HUES64 (cell line): ENCODE measurements at regions not wholly inside any gene's neighbourhood (a gene's known extent, or its start where the extent isn't known, plus 50 kb on each side); places are given as distances from the start of the nearest gene placed in this dataset.
"Not testable (repeated sequence)": the region's sequence is repeated elsewhere in the genome, so short reads cannot be mapped to it uniquely, and the experiment has no call there.

Source experiments
- H3K27ac ChIP-seq: 2 replicates; pipeline ENCODE4 v1.7.0; 2013; ENCODE audit warnings: low read depth, low read length, inconsistent platforms
- H3K27me3 ChIP-seq: 2 replicates; pipeline ENCODE4 v1.6.1; 2013; ENCODE audit warnings: mild to moderate bottlenecking, low read length; ENCODE audit not compliant: insufficient read depth
- H3K36me3 ChIP-seq: 2 replicates; pipeline ENCODE4 v1.6.1; 2013; ENCODE audit warnings: mild to moderate bottlenecking, low read length; ENCODE audit not compliant: insufficient read depth
- H3K4me1 ChIP-seq: 2 replicates; pipeline ENCODE4 v1.6.1; 2013; ENCODE audit warnings: mild to moderate bottlenecking, low read length, moderate library complexity; ENCODE audit not compliant: insufficient read depth
- H3K4me3 ChIP-seq: 2 replicates; pipeline ENCODE4 v1.5.1; 2013; ENCODE audit warnings: mild to moderate bottlenecking, low read length, moderate library complexity
- H3K9ac ChIP-seq: 2 replicates; pipeline ENCODE4 v1.6.1; 2013; ENCODE audit warnings: mild to moderate bottlenecking, low read depth, low read length
- H3K9me3 ChIP-seq: 2 replicates; pipeline ENCODE4 v1.6.1; 2013; ENCODE audit warnings: low read depth, low read length; ENCODE audit not compliant: insufficient read depth
- WGBS: fragments of 150-250, 120-280 bp; methylation state at CpG from one replicate; pipeline ENCODE4 v1.1.7; 2013; ENCODE audit warnings: missing lambda C conversion rate; 5-methylcytosine and 5-hydroxymethylcytosine counted together

DNA sequence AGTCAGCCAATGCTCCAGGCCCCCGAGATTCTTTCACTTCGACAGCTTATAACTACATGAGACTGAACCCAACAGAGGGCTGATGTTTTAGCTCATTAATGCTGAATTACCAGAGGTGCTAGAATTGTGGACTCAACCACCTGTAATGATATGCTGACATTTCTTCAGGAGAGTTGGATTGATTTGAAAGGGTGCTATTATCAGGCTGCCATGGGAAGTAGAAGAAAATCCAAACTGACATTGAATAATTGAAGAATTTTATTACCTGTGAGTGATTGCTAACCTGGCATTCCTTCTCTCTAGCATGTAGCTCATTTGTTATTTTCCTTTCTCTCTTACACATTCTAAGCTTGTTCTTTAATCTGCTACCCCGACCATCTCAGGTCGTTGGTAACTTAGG lies 488.8 kb downstream of the PID1 start:
- Histone ChIP-seq H3K9ac (no peak overlapping the region), H3K27ac (no peak overlapping the region), H3K36me3 (no peaks in the 10 kb centered on the region), H3K4me1 (no peaks in the 10 kb centered on the region), H3K27me3 (no peaks in the 10 kb centered on the region), H3K9me3 (no peaks in the 10 kb centered on the region), H3K4me3 (no peak overlapping the region)
- 94% methylated on average over 4 of the region's 4 CpGs for WGBS

DNA sequence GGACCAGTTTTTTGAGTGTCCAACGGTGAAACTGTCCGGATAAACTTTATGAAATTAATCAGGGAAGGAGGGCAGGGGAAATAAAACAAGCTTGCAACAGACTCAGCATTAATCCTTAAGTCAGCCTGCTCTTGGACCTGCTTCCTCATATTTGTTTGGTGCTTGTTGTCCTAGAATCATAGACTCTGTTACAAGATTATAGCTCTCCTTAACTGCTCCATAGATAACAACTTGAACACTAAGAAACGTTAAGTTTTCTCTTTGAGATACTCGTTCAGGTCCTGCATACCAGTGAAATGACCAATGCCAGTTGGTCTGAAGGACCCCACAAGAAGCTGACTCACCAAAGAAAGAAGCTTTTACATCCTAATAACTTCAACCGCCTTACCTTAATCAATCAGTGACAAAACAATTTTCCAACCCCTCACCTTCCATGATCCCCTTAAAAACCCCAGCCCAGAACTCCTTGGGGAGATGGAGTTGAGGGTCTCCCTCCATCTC lies 493.2 kb downstream of the PID1 start:
- Histone ChIP-seq H3K36me3 (no peaks in the 10 kb centered on the region), H3K4me3 (no peak overlapping the region), H3K4me1 (no peaks in the 10 kb centered on the region), H3K27me3 (no peaks in the 10 kb centered on the region), H3K9ac (no peak overlapping the region), H3K27ac (no peak overlapping the region), H3K9me3 (no peaks in the 10 kb centered on the region)
- 68% methylated on average over 5 of the region's 5 CpGs for WGBS

DNA sequence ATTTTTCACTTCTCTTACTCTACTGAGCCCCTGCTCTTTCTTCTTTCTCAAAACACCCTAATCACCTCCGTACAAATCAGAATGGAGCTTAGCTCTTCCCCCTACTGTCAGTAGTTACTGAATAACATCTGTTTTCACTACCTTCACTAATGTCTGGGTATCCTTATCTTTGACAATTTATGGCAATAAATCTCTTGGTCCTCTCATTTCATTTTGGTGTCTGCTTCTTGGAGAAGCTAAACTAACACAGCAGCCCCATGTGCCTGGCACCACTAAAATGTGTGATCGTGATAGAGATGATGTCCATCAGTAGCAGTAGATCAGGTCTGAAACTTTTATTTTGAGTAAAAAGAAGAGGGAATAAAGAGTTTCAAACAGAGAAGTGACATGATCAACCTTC lies 496.5 kb downstream of the PID1 start:
- WGBS = 88% methylated on average over 2 of the region's 2 CpGs
- Histone ChIP-seq H3K4me1 (no peaks in the 10 kb centered on the region), H3K27ac (no peak overlapping the region), H3K36me3 (no peaks in the 10 kb centered on the region), H3K9ac (no peak overlapping the region), H3K4me3 (no peak overlapping the region), H3K27me3 (no peaks in the 10 kb centered on the region), H3K9me3 (no peaks in the 10 kb centered on the region)

DNA sequence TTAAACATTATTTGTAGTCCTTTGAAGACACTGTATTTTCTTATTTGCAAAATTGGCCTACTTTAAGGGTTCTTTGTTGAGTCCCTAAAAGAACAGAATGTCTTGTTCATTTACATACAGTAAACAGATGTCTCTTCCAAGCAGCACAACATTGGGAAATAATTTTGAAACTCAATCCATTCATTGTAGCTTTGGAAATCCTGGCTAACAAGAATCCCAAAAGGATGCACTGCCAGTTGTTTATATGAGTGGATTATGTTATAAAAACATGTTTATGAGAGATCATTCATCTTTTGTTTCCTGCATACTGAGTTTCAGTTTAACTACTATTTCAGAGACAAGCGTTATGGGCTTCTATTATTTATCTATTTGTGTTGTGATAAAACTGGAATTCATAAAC lies 499.3 kb downstream of the PID1 start:
- no peaks in the 10 kb centered on the region for H3K27me3 ChIP-seq
- WGBS = no CpG with 5 or more reads among the region's 1 CpG
- H3K36me3 ChIP-seq = no peaks in the 10 kb centered on the region
- no peak overlapping the region for H3K9ac ChIP-seq
- no peaks in the 10 kb centered on the region for H3K4me1 ChIP-seq
- H3K27ac ChIP-seq = no peak overlapping the region
- no peaks in the 10 kb centered on the region for H3K9me3 ChIP-seq
- H3K4me3 ChIP-seq = no peak overlapping the region

DNA sequence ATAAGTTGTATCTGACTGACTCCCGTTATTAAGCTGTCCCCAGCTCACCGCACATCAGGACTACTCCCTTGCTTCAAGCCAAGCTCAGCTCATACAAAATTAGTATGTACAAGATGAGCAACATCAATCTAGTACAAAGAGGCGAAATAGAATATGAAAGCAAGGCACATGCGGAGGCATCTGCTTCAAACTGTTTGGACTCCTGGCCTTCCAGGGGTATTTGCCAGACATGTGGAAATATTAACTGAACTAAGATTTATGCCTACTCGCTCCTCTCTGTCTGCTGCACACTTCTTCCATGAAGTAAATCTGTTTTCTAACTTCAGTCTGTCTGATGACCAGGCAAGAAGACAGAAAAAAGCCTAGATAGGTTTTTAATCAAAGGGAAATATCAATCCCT lies 499.8 kb downstream of the PID1 start:
- Histone ChIP-seq H3K4me3 (no peak overlapping the region), H3K36me3 (no peaks in the 10 kb centered on the region), H3K4me1 (no peaks in the 10 kb centered on the region), H3K9ac (no peak overlapping the region), H3K27me3 (no peaks in the 10 kb centered on the region), H3K27ac (no peak overlapping the region), H3K9me3 (no peaks in the 10 kb centered on the region)
- 94% methylated on average over 5 of the region's 5 CpGs for WGBS

DNA sequence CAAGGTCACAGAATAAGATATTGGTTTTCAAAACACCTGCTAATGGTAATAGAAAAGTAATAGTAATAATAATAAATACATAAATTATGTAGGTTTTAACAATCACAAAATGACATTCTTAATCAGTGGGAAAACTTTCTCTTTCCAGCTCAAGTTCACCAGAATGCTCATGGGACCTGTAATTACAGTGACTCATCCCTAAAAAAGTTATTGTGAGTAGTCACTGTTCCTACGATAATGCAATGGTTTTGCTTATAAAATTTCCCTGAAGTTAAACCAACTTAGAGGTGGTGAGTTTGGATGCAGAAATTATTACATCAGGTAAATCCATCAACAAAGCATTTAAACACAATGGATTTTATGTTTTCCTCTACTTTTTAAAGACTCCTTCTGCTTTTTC lies 502.3 kb downstream of the PID1 start:
- H3K4me3 ChIP-seq = no peak overlapping the region
- 100% methylated on average over 1 of the region's 1 CpG for WGBS
- H3K9me3 ChIP-seq = no peaks in the 10 kb centered on the region
- H3K36me3 ChIP-seq = no peaks in the 10 kb centered on the region
- no peaks in the 10 kb centered on the region for H3K27me3 ChIP-seq
- H3K27ac ChIP-seq = no peak overlapping the region
- no peak overlapping the region for H3K9ac ChIP-seq
- H3K4me1 ChIP-seq = no peaks in the 10 kb centered on the region

DNA sequence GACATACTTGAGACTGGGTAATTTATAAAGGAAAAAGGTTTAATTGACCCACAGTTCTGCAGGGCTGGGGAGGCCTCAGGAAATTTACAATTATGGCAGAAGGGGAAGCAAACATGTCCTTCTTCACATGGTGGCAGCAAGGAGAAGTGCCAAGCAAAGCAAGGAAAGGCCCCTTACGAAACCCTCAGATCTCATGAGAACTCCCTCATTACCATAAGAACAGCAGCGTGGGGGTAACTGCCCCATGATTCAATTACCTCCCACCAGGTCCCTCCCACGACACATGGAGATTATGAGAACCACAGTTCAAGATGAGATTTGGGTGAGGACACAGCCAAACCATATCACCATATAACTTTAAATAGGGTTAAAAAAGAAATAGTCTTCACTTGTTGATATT lies 502.9 kb downstream of the PID1 start:
- H3K9ac ChIP-seq, H3K27me3 ChIP-seq, H3K4me1 ChIP-seq, H3K36me3 ChIP-seq, H3K9me3 ChIP-seq, H3K27ac ChIP-seq, H3K4me3 ChIP-seq: not testable (repeated sequence)
- 58% methylated on average over 2 of the region's 3 CpGs for WGBS

DNA sequence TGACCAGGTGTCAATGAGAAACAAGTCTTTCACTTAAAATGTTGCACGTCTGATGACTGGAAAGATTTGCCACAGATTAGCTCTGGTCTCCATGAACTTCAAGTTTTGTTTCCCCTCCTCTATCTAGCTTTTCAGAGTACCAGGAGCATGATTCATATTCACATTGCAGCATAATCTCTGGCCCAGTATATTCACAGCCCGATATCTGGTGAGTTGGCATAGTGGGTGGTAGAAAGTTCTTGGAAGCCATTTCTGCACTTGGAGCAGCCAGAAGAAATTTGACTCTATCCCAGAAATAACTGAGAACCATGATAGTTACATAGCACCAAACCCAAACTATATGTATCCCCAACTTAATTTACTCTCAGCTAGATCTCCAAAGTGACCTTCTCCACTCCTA lies 503.9 kb downstream of the PID1 start:
- WGBS = 88% methylated on average over 2 of the region's 2 CpGs

DNA sequence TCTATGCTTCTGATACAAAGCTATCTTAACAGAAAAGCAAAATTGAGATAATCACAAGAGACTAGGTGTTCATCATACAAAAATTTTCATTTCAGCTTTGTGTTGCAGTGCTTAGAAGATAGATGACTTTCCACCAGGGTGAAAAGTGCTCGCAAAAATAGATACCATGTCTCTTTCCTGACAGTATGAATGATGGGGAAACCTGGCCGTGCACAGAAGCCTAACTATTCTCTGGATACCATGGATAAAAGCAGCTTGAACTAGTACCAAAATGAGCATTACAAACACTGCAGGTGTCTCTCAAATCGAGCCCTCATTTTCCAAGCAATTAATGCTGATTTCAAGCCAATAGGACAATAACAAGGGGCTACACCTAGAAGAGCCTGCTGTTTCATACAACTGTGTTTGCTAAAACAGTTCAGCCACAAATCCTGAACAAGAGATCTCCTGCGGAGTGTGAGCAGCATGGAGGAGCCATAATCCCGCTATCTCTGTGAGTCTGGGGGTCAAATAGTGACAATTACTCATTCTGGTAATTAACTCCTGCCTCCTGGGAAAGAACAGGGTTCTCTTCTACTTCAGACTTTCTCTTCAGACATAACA lies 507.6 kb downstream of the PID1 start:
- Histone ChIP-seq H3K27me3 (no peaks in the 10 kb centered on the region), H3K9me3 (no peaks in the 10 kb centered on the region), H3K4me1 (no peaks in the 10 kb centered on the region), H3K9ac (no peak overlapping the region), H3K36me3 (no peaks in the 10 kb centered on the region), H3K4me3 (no peak overlapping the region), H3K27ac (no peak overlapping the region)
- 85% methylated on average over 5 of the region's 5 CpGs for WGBS

More for the DNA sequence above, 503.9 kb downstream of the PID1 start:
- Histone ChIP-seq H3K4me1 (no peaks in the 10 kb centered on the region), H3K36me3 (no peaks in the 10 kb centered on the region), H3K27me3 (no peaks in the 10 kb centered on the region), H3K9ac (no peak overlapping the region), H3K27ac (no peak overlapping the region), H3K4me3 (no peak overlapping the region), H3K9me3 (no peaks in the 10 kb centered on the region)

DNA sequence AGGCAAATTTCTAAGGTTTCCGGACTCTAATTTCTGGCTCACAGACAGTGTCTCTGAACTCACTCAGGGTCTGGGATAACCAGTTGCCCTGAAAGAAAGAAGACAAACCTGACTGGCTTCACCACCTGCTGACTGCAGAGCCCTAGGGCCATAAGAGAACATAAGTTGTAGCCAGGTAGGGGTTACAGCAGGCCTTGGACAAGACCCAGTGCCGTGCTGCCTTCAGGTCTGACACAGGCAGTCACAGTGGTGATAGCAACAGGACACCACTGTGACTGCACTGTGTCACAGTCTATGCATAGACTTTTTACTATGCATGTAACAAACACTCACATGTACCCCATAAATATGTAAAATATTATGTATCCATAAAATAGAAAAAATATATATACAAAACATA lies 508.5 kb downstream of the PID1 start:
- no peaks in the 10 kb centered on the region for H3K9me3 ChIP-seq
- H3K27ac ChIP-seq = no peak overlapping the region
- no peak overlapping the region for H3K4me3 ChIP-seq
- no peaks in the 10 kb centered on the region for H3K4me1 ChIP-seq
- H3K27me3 ChIP-seq = no peaks in the 10 kb centered on the region
- no peak overlapping the region for H3K9ac ChIP-seq
- WGBS = 94% methylated on average over 2 of the region's 2 CpGs
- no peaks in the 10 kb centered on the region for H3K36me3 ChIP-seq

DNA sequence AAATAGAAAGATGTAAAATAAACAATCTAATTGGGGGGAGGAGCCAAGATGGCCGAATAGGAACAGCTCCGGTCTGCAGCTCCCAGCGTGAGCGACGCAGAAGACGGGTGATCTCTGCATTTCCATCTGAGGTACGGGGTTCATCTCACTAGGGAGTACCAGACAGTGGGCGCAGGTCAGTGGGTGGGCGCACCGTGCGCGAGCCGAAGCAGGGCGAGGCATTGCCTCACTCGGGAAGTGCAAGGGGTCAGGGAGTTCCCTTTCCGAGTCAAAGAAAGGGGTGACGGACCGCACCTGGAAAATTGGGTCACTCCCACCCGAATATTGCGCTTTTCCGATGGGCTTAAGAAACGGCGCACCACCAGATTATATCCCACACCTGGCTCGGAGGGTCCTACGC lies 515.4 kb downstream of the PID1 start:
- not testable (repeated sequence) for H3K27me3 ChIP-seq, H3K4me1 ChIP-seq, H3K9ac ChIP-seq, H3K36me3 ChIP-seq, H3K27ac ChIP-seq, H3K4me3 ChIP-seq, H3K9me3 ChIP-seq
- WGBS = 95% methylated on average over 25 of the region's 25 CpGs

DNA sequence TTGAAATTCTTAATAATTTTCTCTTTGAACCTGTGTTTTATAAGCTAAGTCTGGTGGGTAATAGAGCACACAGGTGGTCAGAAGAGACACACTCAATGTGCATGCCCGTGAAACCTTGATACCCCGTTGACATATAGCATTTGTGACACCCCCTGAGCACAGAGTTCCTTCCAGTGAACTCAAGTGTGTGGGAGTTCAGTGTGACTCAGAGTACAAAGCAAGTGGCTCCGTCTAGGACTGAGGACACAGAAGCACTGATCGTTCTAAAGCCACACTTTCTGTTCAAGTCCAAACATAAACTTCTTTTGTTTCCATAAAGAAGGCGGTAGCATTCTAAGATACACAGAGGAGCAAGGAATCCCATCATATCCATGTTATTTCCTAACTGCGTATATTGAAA lies 523.6 kb downstream of the PID1 start:
- Histone ChIP-seq H3K27me3 (no peaks in the 10 kb centered on the region), H3K9ac (no peak overlapping the region), H3K4me1 (no peaks in the 10 kb centered on the region), H3K4me3 (no peak overlapping the region), H3K27ac (no peak overlapping the region), H3K36me3 (no peaks in the 10 kb centered on the region), H3K9me3 (no peaks in the 10 kb centered on the region)
- whole genome bisulfite sequencing = 93% methylated on average over 6 of the region's 6 CpGs
